ACC112 (cell line): ENCODE measurements at regions not wholly inside any gene's neighbourhood (a gene's known extent, or its start where the extent isn't known, plus 50 kb on each side); places are given as distances from the start of the nearest gene placed in this dataset.

Experiments used
- H2AFZ ChIP-seq: fragments of 200-600 bp; sonication (generic); one replicate; pipeline ENCODE4 v1.6.0; 2017; ENCODE audit warnings: antibody characterized with exemption, low read length; ENCODE audit not compliant: unreplicated experiment
- H3K27ac ChIP-seq: fragments of 200-600 bp; sonication (generic); 2 replicates; pipeline ENCODE4 v1.5.1; 2014; ENCODE audit warnings: low read depth, mild to moderate bottlenecking, antibody characterized with exemption, low read length, moderate library complexity
- H3K27me3 ChIP-seq: fragments of 200-600 bp; sonication (generic); 2 replicates; pipeline ENCODE4 v1.6.1; 2014; ENCODE audit warnings: mild to moderate bottlenecking, antibody characterized with exemption, low read length, moderate library complexity, mixed read lengths; ENCODE audit not compliant: insufficient read depth
- H3K36me3 ChIP-seq: fragments of 200-600 bp; sonication (generic); 2 replicates; pipeline ENCODE4 v1.6.1; 2016; ENCODE audit warnings: mild to moderate bottlenecking, antibody characterized with exemption, low read length, moderate library complexity, mixed read lengths; ENCODE audit not compliant: insufficient read depth
- H3K4me1 ChIP-seq: fragments of 200-600 bp; sonication (generic); one replicate; pipeline ENCODE4 v1.6.1; 2016; ENCODE audit warnings: low read length, mixed read lengths; ENCODE audit not compliant: insufficient read depth, unreplicated experiment, control insufficient read depth
- H3K4me3 ChIP-seq: fragments of 200-600 bp; sonication (generic); 2 replicates; pipeline ENCODE4 v1.5.1; 2014; ENCODE audit warnings: mild to moderate bottlenecking, low read depth, low read length
- H3K79me2 ChIP-seq: fragments of 200-600 bp; sonication (generic); one replicate; pipeline ENCODE4 v1.6.0; 2016; ENCODE audit warnings: low read length; ENCODE audit not compliant: control insufficient read depth, unreplicated experiment, insufficient read depth

GRCh38 chr10:78707745-78708144, 361.0 kb upstream of the ZMIZ1 start:
- Histone ChIP-seq H2AFZ (no peak overlapping the region), H3K27me3 (peaks cover 44% of the 10 kb centered on the region), H3K79me2 (no peaks in the 10 kb centered on the region), H3K4me1 (no peaks in the 10 kb centered on the region), H3K27ac (no peak overlapping the region), H3K4me3 (no peak overlapping the region), H3K36me3 (no peaks in the 10 kb centered on the region)

- Histone ChIP-seq H3K27me3 (peaks cover 65% of the 10 kb centered on the region), H3K27ac (no peak overlapping the region), H3K36me3 (no peaks in the 10 kb centered on the region), H3K4me3 (no peak overlapping the region), H3K4me1 (no peaks in the 10 kb centered on the region), H3K79me2 (no peaks in the 10 kb centered on the region), H2AFZ (no peak overlapping the region)
These were observed 356.6 kb upstream of the ZMIZ1 start for GRCh38 chr10:78712147-78712546.

GRCh38 chr10:78713659-78714058, 355.1 kb upstream of the ZMIZ1 start:
- H3K4me1 ChIP-seq, result no peaks in the 10 kb centered on the region
- H2AFZ ChIP-seq, result no peak overlapping the region

GRCh38 chr10:78714225-78714624, 354.5 kb upstream of the ZMIZ1 start:
- Histone ChIP-seq H3K4me1 (no peaks in the 10 kb centered on the region), H3K4me3 (no peak overlapping the region), H3K27me3 (peaks cover 81% of the 10 kb centered on the region), H3K27ac (no peak overlapping the region), H2AFZ (no peak overlapping the region), H3K36me3 (no peaks in the 10 kb centered on the region), H3K79me2 (no peaks in the 10 kb centered on the region)

More at GRCh38 chr10:78713659-78714058, 355.1 kb upstream of the ZMIZ1 start:
- Histone ChIP-seq H3K27ac (no peak overlapping the region), H3K36me3 (no peaks in the 10 kb centered on the region), H3K4me3 (no peak overlapping the region), H3K79me2 (no peaks in the 10 kb centered on the region), H3K27me3 (peaks cover 75% of the 10 kb centered on the region)

- Histone ChIP-seq H3K27me3 (peaks cover 81% of the 10 kb centered on the region), H3K27ac (no peak overlapping the region), H3K79me2 (no peaks in the 10 kb centered on the region), H3K4me3 (no peak overlapping the region), H3K4me1 (no peaks in the 10 kb centered on the region), H2AFZ (no peak overlapping the region), H3K36me3 (no peaks in the 10 kb centered on the region)
These were observed 353.3 kb upstream of the ZMIZ1 start for GRCh38 chr10:78715435-78715834.

- H3K4me1 ChIP-seq, result no peaks in the 10 kb centered on the region
- no peak overlapping the region for H3K4me3 ChIP-seq
- H3K36me3 ChIP-seq, result no peaks in the 10 kb centered on the region
- no peak overlapping the region for H2AFZ ChIP-seq
- no peak overlapping the region for H3K27ac ChIP-seq
- H3K27me3 ChIP-seq, result peaks cover 83% of the 10 kb centered on the region
- H3K79me2 ChIP-seq, result no peaks in the 10 kb centered on the region
These were observed 352.6 kb upstream of the ZMIZ1 start for GRCh38 chr10:78716043-78716660.

GRCh38 chr10:78717200-78717599, 351.6 kb upstream of the ZMIZ1 start:
- H3K27me3 ChIP-seq, result peaks cover 82% of the 10 kb centered on the region
- no peaks in the 10 kb centered on the region for H3K79me2 ChIP-seq
- H3K27ac ChIP-seq, result no peak overlapping the region
- no peaks in the 10 kb centered on the region for H3K36me3 ChIP-seq
- no peak overlapping the region for H3K4me3 ChIP-seq
- no peak overlapping the region for H2AFZ ChIP-seq
- no peaks in the 10 kb centered on the region for H3K4me1 ChIP-seq

- no peaks in the 10 kb centered on the region for H3K36me3 ChIP-seq
- H3K79me2 ChIP-seq, result no peaks in the 10 kb centered on the region
- H2AFZ ChIP-seq, result no peak overlapping the region
- no peaks in the 10 kb centered on the region for H3K4me1 ChIP-seq
- H3K27me3 ChIP-seq, result peaks cover 81% of the 10 kb centered on the region
- H3K4me3 ChIP-seq, result no peak overlapping the region
- H3K27ac ChIP-seq, result no peak overlapping the region
These were observed 350.7 kb upstream of the ZMIZ1 start for GRCh38 chr10:78718032-78718572.

- Histone ChIP-seq H3K36me3 (no peaks in the 10 kb centered on the region), H2AFZ (no peak overlapping the region), H3K4me1 (no peaks in the 10 kb centered on the region), H3K27me3 (peaks cover 87% of the 10 kb centered on the region), H3K4me3 (no peak overlapping the region), H3K27ac (no peak overlapping the region), H3K79me2 (no peaks in the 10 kb centered on the region)
These were observed 349.5 kb upstream of the ZMIZ1 start for GRCh38 chr10:78719276-78719675.

- no peak overlapping the region for H2AFZ ChIP-seq
- H3K4me1 ChIP-seq, result no peaks in the 10 kb centered on the region
- no peak overlapping the region for H3K27ac ChIP-seq
- no peaks in the 10 kb centered on the region for H3K36me3 ChIP-seq
- peaks cover 87% of the 10 kb centered on the region for H3K27me3 ChIP-seq
- no peaks in the 10 kb centered on the region for H3K79me2 ChIP-seq
- H3K4me3 ChIP-seq, result no peak overlapping the region
These were observed 348.7 kb upstream of the ZMIZ1 start for GRCh38 chr10:78720091-78720490.

- no peak overlapping the region for H3K4me3 ChIP-seq
- no peaks in the 10 kb centered on the region for H3K4me1 ChIP-seq
- H3K27me3 ChIP-seq, result peaks cover 88% of the 10 kb centered on the region
- H3K36me3 ChIP-seq, result no peaks in the 10 kb centered on the region
- H3K79me2 ChIP-seq, result no peaks in the 10 kb centered on the region
- no peak overlapping the region for H2AFZ ChIP-seq
- no peak overlapping the region for H3K27ac ChIP-seq
These were observed 347.5 kb upstream of the ZMIZ1 start for GRCh38 chr10:78721231-78721630.
